Prostate gland (tissue), 2 donors: ENCODE measurements at regions not wholly inside any gene's neighbourhood (a gene's known extent, or its start where the extent isn't known, plus 50 kb on each side); places are given as distances from the start of the nearest gene placed in this dataset.

ENCODE experiments used
- CTCF ChIP-seq, 4 experiments: fragments of 200-600 bp in 2 of 4; fragments of 450-650 bp in 2 of 4; sonication (generic) in 2 of 4; IDR thresholded peaks; 1 replicate in 3 of 4; 2 replicates in 1 of 4; pipeline ENCODE4 v1.5.1; 2016 to 2019; ENCODE audit warnings: antibody characterized with exemption in 4 of 4, mild to moderate bottlenecking in 2 of 4, moderate library complexity in 2 of 4
- POLR2A ChIP-seq: fragments of 450-650 bp; IDR thresholded peaks from one replicate; pipeline ENCODE4 v1.6.1; 2016; ENCODE audit warnings: antibody characterized with exemption, mild to moderate bottlenecking
- POLR2AphosphoS5 ChIP-seq: sonication (generic); formaldehyde crosslinking; IDR thresholded peaks from one replicate; pipeline ENCODE4 v1.6.1; 2017; ENCODE audit warnings: antibody characterized with exemption

DNA sequence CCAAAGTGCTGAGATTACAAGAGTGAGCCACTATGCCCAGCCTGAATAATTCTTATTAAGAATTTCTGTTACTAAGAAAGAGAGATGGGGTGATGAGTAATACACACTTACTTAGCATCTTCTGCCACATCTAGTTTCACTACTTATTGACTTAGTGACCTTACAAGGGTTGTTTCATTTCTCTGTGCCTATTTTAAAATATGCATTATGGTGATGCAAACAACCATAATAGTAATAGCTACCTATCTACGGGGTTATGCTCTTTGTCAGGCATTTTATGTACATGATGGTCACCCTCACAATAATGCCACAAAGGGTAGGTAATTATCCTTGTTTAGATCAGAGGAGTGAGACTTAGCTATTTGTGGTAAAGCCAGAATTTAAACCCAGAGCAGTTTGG is 499.0 kb upstream of the SGCD start:
- TF ChIP-seq POLR2AphosphoS5 (no peak), POLR2A (no peak), CTCF (IDR thresholded peaks at IDR 0.05) (no peak)
